HG03025 (cell line): ENCODE measurements at regions not wholly inside any gene's neighbourhood (a gene's known extent, or its start where the extent isn't known, plus 50 kb on each side); places are given as distances from the start of the nearest gene placed in this dataset.

Source experiments
- ATAC-seq: cut with Tn5 transposase; IDR thresholded peaks from one replicate; pipeline ENCODE4 v1.9.1; 2021; ENCODE audit warnings: mild to moderate bottlenecking, moderate library complexity; ENCODE audit not compliant: unreplicated experiment, low FRiP score

- no peak for ATAC-seq
Observed at GRCh38 chr12:4111010-4111409, 162.6 kb upstream of the CCND2 start.

GRCh38 chr12:4109826-4110225 lies 163.7 kb upstream of the CCND2 start:
- no peak for ATAC-seq

GRCh38 chr12:4108803-4109345 lies 164.7 kb upstream of the CCND2 start:
- no peak for ATAC-seq

- no peak for ATAC-seq
Observed at GRCh38 chr12:4107911-4108697, 165.5 kb upstream of the CCND2 start.

- peak; percentile 63 for ATAC-seq
Observed at GRCh38 chr12:4107436-4107878, 166.1 kb upstream of the CCND2 start.

GRCh38 chr12:4106621-4107020 lies 166.9 kb upstream of the CCND2 start:
- no peak for ATAC-seq

GRCh38 chr12:4104722-4105244 lies 168.8 kb upstream of the CCND2 start:
- ATAC-seq: no peak

- no peak for ATAC-seq
Observed at GRCh38 chr12:4099276-4099675, 174.3 kb upstream of the CCND2 start.

- ATAC-seq: no peak
Observed at GRCh38 chr12:4091016-4091743, 182.4 kb upstream of the CCND2 start.

GRCh38 chr12:4089956-4090355 lies 183.6 kb upstream of the CCND2 start:
- no peak for ATAC-seq

- ATAC-seq: no peak
Observed at GRCh38 chr12:4089121-4089606, 184.4 kb upstream of the CCND2 start.

GRCh38 chr12:4088451-4088850 lies 185.1 kb upstream of the CCND2 start:
- ATAC-seq: no peak

GRCh38 chr12:4086481-4086880 lies 187.1 kb upstream of the CCND2 start:
- ATAC-seq: no peak

GRCh38 chr12:4084573-4084972 lies 189.0 kb upstream of the CCND2 start:
- ATAC-seq: no peak

GRCh38 chr12:4082809-4083403 lies 190.7 kb upstream of the CCND2 start:
- ATAC-seq: no peak

GRCh38 chr12:4080213-4080612 lies 193.3 kb upstream of the CCND2 start:
- no peak for ATAC-seq

GRCh38 chr12:4074129-4074528 lies 199.4 kb upstream of the CCND2 start:
- ATAC-seq: no peak

GRCh38 chr12:4069670-4070010 lies 196.4 kb upstream of the PARP11 start:
- ATAC-seq: no peak

- ATAC-seq: no peak
Observed at GRCh38 chr12:4068981-4069669, 195.9 kb upstream of the PARP11 start.

- ATAC-seq: no peak
Observed at GRCh38 chr12:4064008-4064407, 190.8 kb upstream of the PARP11 start.
